SK-N-SH (cell line): ENCODE measurements at regions not wholly inside any gene's neighbourhood (a gene's known extent, or its start where the extent isn't known, plus 50 kb on each side); places are given as distances from the start of the nearest gene placed in this dataset.

Experiments used
- CTCF ChIA-PET: fragments of 300-600, 350-600 bp; formaldehyde crosslinking; extraction: SDS; loops from one replicate; lab custom pipeline; 2021; lab: Yijun Ruan, JAX
- POLR2A ChIA-PET: fragments of 350-600 bp; sonication (Branson Sonifier 250); formaldehyde crosslinking; extraction: SDS; loops from one replicate; lab custom pipeline; 2020; ENCODE audit warnings: antibody characterized with exemption, inconsistent platforms; lab: Yijun Ruan, JAX
- DNase-seq: peaks from one replicate; pipeline ENCODE4 v3.0.0; 2012
- H2AFZ ChIP-seq: fragments of 200-600 bp; sonication (generic); 2 replicates; pipeline ENCODE4 v1.8.1; 2016; ENCODE audit warnings: antibody characterized with exemption, mild to moderate bottlenecking, low read depth
- H3F3A ChIP-seq: fragments of 200-600 bp; sonication (generic); replicated peaks from 2 replicates; pipeline ENCODE3; 2016; ENCODE audit warnings: antibody characterized with exemption, mild to moderate bottlenecking; ENCODE audit not compliant: insufficient read depth
- H3K27ac ChIP-seq, 2 experiments: fragments of 200-500 bp in 1 of 2; fragments of 200-600 bp in 1 of 2; sonication (Bioruptor generic) in 1 of 2; sonication (generic), shearing (Covaris generic) in 1 of 2; 2 replicates each; pipeline versions ENCODE4 v1.5.1 to v1.6.1; 2014 to 2016; ENCODE audit warnings: low read depth in 2 of 2, inconsistent platforms in 1 of 2, low read length in 1 of 2, mild to moderate bottlenecking in 1 of 2, mixed read lengths in 1 of 2
- H3K27me3 ChIP-seq: fragments of 200-600 bp; sonication (generic), shearing (Covaris generic); 2 replicates; pipeline ENCODE4 v1.6.1; 2016; ENCODE audit warnings: mixed run types; ENCODE audit not compliant: insufficient read depth
- H3K36me3 ChIP-seq, 2 experiments: fragments of 200-500 bp in 1 of 2; fragments of 200-600 bp in 1 of 2; sonication (Bioruptor generic) in 1 of 2; sonication (generic) in 1 of 2; replicated peaks in 1 of 2; 2 replicates each; pipeline versions ENCODE3 to v1.5.1; 2014 to 2016; ENCODE audit warnings: low read length in 1 of 2, mild to moderate bottlenecking in 1 of 2; ENCODE audit not compliant: insufficient read depth in 2 of 2, control insufficient read depth in 1 of 2
- H3K4me1 ChIP-seq, 2 experiments: fragments of 200-500 bp in 1 of 2; fragments of 200-600 bp in 1 of 2; sonication (Bioruptor generic) in 1 of 2; sonication (generic), shearing (Covaris generic) in 1 of 2; 2 replicates each; pipeline versions ENCODE4 v1.5.1 to v1.6.1; 2014 to 2016; ENCODE audit warnings: low read depth in 1 of 2, low read length in 1 of 2, mixed run types in 1 of 2; ENCODE audit not compliant: insufficient read depth in 2 of 2, control insufficient read depth in 1 of 2
- H3K4me2 ChIP-seq: fragments of 200-600 bp; sonication (generic), shearing (Covaris generic); 2 replicates; pipeline ENCODE4 v1.6.1; 2017; ENCODE audit warnings: mixed run types
- H3K4me3 ChIP-seq, 2 experiments: fragments of 200-500 bp in 1 of 2; fragments of 200-600 bp in 1 of 2; sonication (Bioruptor generic) in 1 of 2; sonication (generic), shearing (Covaris generic) in 1 of 2; 2 replicates each; pipeline versions ENCODE4 v1.5.1 to v1.8.1; 2014 to 2016; ENCODE audit warnings: low read depth in 2 of 2, inconsistent platforms in 1 of 2, low read length in 1 of 2, mild to moderate bottlenecking in 1 of 2, mixed read lengths in 1 of 2, moderate library complexity in 1 of 2
- H3K79me2 ChIP-seq: fragments of 200-600 bp; sonication (generic); 2 replicates; pipeline ENCODE4 v1.8.1; 2017; ENCODE audit warnings: mild to moderate bottlenecking; ENCODE audit not compliant: insufficient read depth
- H3K9ac ChIP-seq: fragments of 200-600 bp; sonication (generic); 2 replicates; pipeline ENCODE4 v1.6.1; 2017; ENCODE audit warnings: mixed run types
- H3K9me2 ChIP-seq: fragments of 200-600 bp; sonication (generic); 2 replicates; pipeline ENCODE4 v1.6.1; 2017; ENCODE audit warnings: mixed run types
- H3K9me3 ChIP-seq: fragments of 200-600 bp; sonication (generic); 2 replicates; pipeline ENCODE4 v1.6.1; 2017; ENCODE audit warnings: mixed run types, mild to moderate bottlenecking, moderate library complexity
- H4K20me1 ChIP-seq: fragments of 200-600 bp; sonication (generic); 2 replicates; pipeline ENCODE4 v1.6.1; 2017; ENCODE audit warnings: mild to moderate bottlenecking, mixed run types; ENCODE audit not compliant: insufficient read depth
- GATA2 ChIP-seq: sonication (generic); formaldehyde crosslinking; IDR thresholded peaks from 2 replicates; pipeline ENCODE4 v1.5.0; 2020; ENCODE audit warnings: mild to moderate bottlenecking, missing genetic modification reagents
- JUND ChIP-seq: IDR thresholded peaks from 2 replicates; pipeline ENCODE4 v1.4.0; 2012
- MEF2A ChIP-seq: IDR thresholded peaks from 2 replicates; pipeline ENCODE4 v1.4.0; 2012; ENCODE audit warnings: low read depth, borderline replicate concordance
- NFIC ChIP-seq: IDR thresholded peaks from 2 replicates; pipeline ENCODE4 v1.4.0; 2012; ENCODE audit warnings: borderline replicate concordance
- NRF1 ChIP-seq: IDR thresholded peaks from 2 replicates; pipeline ENCODE4 v1.6.1; 2012; ENCODE audit warnings: low read depth, mild to moderate bottlenecking, low read length
- POLR2AphosphoS5 ChIP-seq: IDR thresholded peaks from 2 replicates; pipeline ENCODE4 v1.6.1; 2012; ENCODE audit warnings: low read depth, low read length
- RAD21 ChIP-seq: IDR thresholded peaks from 2 replicates; pipeline ENCODE4 v1.6.1; 2012; ENCODE audit warnings: mild to moderate bottlenecking, low read length
- RFX5 ChIP-seq: IDR thresholded peaks from 2 replicates; pipeline ENCODE4 v1.6.1; 2012; ENCODE audit warnings: mild to moderate bottlenecking, improper control_type of control experiment, low read length
- SIN3A ChIP-seq: IDR thresholded peaks from 2 replicates; pipeline ENCODE4 v1.6.1; 2012; ENCODE audit warnings: low read depth, mild to moderate bottlenecking, low read length, moderate library complexity, borderline replicate concordance
- YY1 ChIP-seq: IDR thresholded peaks from 2 replicates; pipeline ENCODE4 v1.4.0; 2012; ENCODE audit warnings: low read depth, mild to moderate bottlenecking
- TF ChIP-seq, protein P1 (sequence below): IDR thresholded peaks from 2 replicates; pipeline ENCODE4 v1.6.1; 2012; ENCODE audit warnings: mild to moderate bottlenecking, low read depth, low read length, moderate library complexity
- TF ChIP-seq, protein P2 (sequence below): IDR thresholded peaks from 2 replicates; pipeline ENCODE4 v1.4.0; 2012; ENCODE audit warnings: low read depth, borderline replicate concordance
- TF ChIP-seq, protein P3 (sequence below): fragments of 150-350 bp; IDR thresholded peaks from 2 replicates; pipeline ENCODE4 v1.6.1; 2017; ENCODE audit warnings: antibody characterized with exemption, low read length, low read depth, borderline replicate concordance
- TF ChIP-seq, protein P4 (sequence below): fragments of 200-600 bp; sonication (generic); IDR thresholded peaks from 2 replicates; pipeline ENCODE4 v1.6.1; 2017; ENCODE audit warnings: antibody characterized with exemption, mild to moderate bottlenecking, moderate library complexity
- TF ChIP-seq, protein P5 (sequence below): IDR thresholded peaks from 2 replicates; pipeline ENCODE4; 2012
- TF ChIP-seq, protein P6 (sequence below): fragments of 150-350 bp; IDR thresholded peaks from 2 replicates; pipeline ENCODE4 v1.6.1; 2016; ENCODE audit warnings: mild to moderate bottlenecking, low read depth, low read length

DNA sequence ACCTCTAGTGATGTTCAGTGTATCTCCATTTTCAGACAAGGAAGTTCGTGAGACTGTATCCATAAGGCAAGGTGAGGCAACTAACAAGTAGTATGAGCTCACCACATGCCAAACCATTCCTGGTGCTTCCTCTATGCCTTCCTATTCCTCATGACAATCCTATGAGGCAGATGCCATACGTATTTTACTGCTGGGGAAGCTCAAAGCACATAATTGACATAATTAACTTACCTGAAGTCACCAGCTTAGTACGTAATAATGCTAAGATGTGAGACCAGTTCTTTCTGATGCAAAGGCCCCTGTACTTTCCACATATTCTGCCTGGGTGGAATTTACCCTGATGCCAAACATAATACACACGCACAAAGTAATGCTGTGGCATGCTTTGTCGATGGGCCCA is 83.6 kb upstream of the NFIA start (continued):
- TF ChIP-seq, protein P1, sequence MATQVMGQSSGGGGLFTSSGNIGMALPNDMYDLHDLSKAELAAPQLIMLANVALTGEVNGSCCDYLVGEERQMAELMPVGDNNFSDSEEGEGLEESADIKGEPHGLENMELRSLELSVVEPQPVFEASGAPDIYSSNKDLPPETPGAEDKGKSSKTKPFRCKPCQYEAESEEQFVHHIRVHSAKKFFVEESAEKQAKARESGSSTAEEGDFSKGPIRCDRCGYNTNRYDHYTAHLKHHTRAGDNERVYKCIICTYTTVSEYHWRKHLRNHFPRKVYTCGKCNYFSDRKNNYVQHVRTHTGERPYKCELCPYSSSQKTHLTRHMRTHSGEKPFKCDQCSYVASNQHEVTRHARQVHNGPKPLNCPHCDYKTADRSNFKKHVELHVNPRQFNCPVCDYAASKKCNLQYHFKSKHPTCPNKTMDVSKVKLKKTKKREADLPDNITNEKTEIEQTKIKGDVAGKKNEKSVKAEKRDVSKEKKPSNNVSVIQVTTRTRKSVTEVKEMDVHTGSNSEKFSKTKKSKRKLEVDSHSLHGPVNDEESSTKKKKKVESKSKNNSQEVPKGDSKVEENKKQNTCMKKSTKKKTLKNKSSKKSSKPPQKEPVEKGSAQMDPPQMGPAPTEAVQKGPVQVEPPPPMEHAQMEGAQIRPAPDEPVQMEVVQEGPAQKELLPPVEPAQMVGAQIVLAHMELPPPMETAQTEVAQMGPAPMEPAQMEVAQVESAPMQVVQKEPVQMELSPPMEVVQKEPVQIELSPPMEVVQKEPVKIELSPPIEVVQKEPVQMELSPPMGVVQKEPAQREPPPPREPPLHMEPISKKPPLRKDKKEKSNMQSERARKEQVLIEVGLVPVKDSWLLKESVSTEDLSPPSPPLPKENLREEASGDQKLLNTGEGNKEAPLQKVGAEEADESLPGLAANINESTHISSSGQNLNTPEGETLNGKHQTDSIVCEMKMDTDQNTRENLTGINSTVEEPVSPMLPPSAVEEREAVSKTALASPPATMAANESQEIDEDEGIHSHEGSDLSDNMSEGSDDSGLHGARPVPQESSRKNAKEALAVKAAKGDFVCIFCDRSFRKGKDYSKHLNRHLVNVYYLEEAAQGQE: no peak
- TF ChIP-seq JUND (no peak), GATA2 (no peak), RAD21 (no peak)

DNA sequence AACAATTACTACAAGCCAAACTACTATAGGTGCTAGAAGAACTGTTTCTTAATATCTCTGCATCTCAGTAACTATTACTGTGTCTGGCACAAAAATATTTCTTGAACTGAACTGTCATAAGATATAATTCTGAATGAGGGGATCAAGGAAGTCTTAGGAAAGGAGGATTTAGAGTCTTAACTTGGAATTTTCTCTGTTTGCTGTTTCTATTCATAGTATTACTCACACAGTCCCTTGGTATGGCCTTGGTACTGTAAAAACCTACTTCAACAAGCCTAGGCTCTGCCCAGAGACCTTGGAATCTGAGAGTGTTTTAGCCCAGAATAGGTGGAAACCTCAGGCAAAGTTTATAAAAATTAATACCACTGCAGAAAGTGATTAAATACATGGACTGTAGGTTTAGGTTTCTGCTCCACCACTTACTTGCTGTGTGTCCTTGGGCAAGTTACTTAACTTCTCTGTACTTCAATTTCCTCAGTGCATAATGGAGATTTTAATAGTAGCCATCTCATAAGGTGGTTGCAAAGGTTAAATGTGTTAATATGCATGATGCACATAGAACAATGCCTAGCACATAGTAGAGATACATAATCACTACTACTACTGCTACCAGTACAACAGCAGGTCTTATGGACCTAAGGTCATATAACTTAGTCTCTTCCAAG is 87.4 kb upstream of the NFIA start:
- Histone ChIP-seq H3K27ac (no peak overlapping the region), H3K4me2 (no peak overlapping the region), H3K79me2 (no peaks in the 10 kb centered on the region), H2AFZ (no peak overlapping the region), H3K9me3 (no peaks in the 10 kb centered on the region), H3K9me2 (no peaks in the 10 kb centered on the region), H3F3A (peaks cover 16% of the 10 kb centered on the region), H4K20me1 (no peaks in the 10 kb centered on the region), H3K36me3 (no peaks in the 10 kb centered on the region), H3K4me1 (peaks cover 8 to 16% of the 10 kb centered on the region in 2 experiments; a peak in 3 of 4 replicates), H3K27me3 (no peaks in the 10 kb centered on the region), H3K9ac (no peak overlapping the region), H3K4me3 (no peak overlapping the region)
- ChIA-PET POLR2A (no interaction called here), CTCF (interaction anchor here (1.1 kb wide), 1 partner anchor 55 kb away, joined by 4 read pairs; no protein-coding TSS in a partner anchor)
- TF ChIP-seq, protein P2, sequence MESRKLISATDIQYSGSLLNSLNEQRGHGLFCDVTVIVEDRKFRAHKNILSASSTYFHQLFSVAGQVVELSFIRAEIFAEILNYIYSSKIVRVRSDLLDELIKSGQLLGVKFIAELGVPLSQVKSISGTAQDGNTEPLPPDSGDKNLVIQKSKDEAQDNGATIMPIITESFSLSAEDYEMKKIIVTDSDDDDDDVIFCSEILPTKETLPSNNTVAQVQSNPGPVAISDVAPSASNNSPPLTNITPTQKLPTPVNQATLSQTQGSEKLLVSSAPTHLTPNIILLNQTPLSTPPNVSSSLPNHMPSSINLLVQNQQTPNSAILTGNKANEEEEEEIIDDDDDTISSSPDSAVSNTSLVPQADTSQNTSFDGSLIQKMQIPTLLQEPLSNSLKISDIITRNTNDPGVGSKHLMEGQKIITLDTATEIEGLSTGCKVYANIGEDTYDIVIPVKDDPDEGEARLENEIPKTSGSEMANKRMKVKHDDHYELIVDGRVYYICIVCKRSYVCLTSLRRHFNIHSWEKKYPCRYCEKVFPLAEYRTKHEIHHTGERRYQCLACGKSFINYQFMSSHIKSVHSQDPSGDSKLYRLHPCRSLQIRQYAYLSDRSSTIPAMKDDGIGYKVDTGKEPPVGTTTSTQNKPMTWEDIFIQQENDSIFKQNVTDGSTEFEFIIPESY: no peak
- TF ChIP-seq MEF2A (no peak), YY1 (no peak), RFX5 (no peak), JUND (no peak), NFIC (no peak), NRF1 (no peak), POLR2AphosphoS5 (no peak), RAD21 (no peak), SIN3A (no peak)
- TF ChIP-seq, protein P3, sequence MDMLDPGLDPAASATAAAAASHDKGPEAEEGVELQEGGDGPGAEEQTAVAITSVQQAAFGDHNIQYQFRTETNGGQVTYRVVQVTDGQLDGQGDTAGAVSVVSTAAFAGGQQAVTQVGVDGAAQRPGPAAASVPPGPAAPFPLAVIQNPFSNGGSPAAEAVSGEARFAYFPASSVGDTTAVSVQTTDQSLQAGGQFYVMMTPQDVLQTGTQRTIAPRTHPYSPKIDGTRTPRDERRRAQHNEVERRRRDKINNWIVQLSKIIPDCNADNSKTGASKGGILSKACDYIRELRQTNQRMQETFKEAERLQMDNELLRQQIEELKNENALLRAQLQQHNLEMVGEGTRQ: no peak
- TF ChIP-seq, protein P4, sequence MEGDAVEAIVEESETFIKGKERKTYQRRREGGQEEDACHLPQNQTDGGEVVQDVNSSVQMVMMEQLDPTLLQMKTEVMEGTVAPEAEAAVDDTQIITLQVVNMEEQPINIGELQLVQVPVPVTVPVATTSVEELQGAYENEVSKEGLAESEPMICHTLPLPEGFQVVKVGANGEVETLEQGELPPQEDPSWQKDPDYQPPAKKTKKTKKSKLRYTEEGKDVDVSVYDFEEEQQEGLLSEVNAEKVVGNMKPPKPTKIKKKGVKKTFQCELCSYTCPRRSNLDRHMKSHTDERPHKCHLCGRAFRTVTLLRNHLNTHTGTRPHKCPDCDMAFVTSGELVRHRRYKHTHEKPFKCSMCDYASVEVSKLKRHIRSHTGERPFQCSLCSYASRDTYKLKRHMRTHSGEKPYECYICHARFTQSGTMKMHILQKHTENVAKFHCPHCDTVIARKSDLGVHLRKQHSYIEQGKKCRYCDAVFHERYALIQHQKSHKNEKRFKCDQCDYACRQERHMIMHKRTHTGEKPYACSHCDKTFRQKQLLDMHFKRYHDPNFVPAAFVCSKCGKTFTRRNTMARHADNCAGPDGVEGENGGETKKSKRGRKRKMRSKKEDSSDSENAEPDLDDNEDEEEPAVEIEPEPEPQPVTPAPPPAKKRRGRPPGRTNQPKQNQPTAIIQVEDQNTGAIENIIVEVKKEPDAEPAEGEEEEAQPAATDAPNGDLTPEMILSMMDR: no peak
- TF ChIP-seq, protein P5, sequence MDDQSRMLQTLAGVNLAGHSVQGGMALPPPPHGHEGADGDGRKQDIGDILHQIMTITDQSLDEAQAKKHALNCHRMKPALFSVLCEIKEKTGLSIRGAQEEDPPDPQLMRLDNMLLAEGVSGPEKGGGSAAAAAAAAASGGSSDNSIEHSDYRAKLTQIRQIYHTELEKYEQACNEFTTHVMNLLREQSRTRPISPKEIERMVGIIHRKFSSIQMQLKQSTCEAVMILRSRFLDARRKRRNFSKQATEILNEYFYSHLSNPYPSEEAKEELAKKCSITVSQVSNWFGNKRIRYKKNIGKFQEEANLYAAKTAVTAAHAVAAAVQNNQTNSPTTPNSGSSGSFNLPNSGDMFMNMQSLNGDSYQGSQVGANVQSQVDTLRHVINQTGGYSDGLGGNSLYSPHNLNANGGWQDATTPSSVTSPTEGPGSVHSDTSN: no peak
- TF ChIP-seq, protein P6, sequence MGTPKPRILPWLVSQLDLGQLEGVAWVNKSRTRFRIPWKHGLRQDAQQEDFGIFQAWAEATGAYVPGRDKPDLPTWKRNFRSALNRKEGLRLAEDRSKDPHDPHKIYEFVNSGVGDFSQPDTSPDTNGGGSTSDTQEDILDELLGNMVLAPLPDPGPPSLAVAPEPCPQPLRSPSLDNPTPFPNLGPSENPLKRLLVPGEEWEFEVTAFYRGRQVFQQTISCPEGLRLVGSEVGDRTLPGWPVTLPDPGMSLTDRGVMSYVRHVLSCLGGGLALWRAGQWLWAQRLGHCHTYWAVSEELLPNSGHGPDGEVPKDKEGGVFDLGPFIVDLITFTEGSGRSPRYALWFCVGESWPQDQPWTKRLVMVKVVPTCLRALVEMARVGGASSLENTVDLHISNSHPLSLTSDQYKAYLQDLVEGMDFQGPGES: no peak
- DNase-seq: no peak
